Endothelial cell of umbilical vein (primary cell): ENCODE measurements at regions not wholly inside any gene's neighbourhood (a gene's known extent, or its start where the extent isn't known, plus 50 kb on each side); places are given as distances from the start of the nearest gene placed in this dataset.

Experiments used
- BruUV-seq: library from RNA; stranded (reverse); fragments of 400-500 nt; replicated peaks from 2 replicates; lab custom pipeline; 2021; lab: Mats Ljungman, UMichigan
- CTCF ChIA-PET: fragments of 300-600, 350-600 bp; sonication (Branson Sonifier 250); formaldehyde crosslinking; loops from one replicate; lab custom pipeline; 2021; ENCODE audit warnings: antibody characterized with exemption, inconsistent platforms; lab: Charles Lee
- POLR2A ChIA-PET: fragments of 300-600, 350-600 bp; sonication (Branson Sonifier 250); formaldehyde crosslinking; loops from one replicate; lab custom pipeline; 2021; ENCODE audit warnings: antibody characterized with exemption, inconsistent platforms; lab: Charles Lee
- DNase-seq: peaks from one replicate; pipeline ENCODE4 v3.0.0-alpha.2; 2011; ENCODE audit warnings: low read depth, low spot score
- FAIRE-seq: peaks from 2 replicates; lab custom pipeline; 2011; peaks lifted over from hg19 to GRCh38; lab: Jason Lieb, UNC
- H2AFZ ChIP-seq: 2 replicates; pipeline ENCODE4 v1.6.0; 2012; ENCODE audit warnings: low read depth, low read length, control low read depth, inconsistent platforms
- H3K27ac ChIP-seq: 2 replicates; pipeline ENCODE4 v1.5.1; 2011; ENCODE audit warnings: low read depth, mild to moderate bottlenecking, control low read depth, low read length, moderate library complexity; ENCODE audit not compliant: insufficient read depth
- H3K27me3 ChIP-seq, 2 experiments: 2 replicates each; pipeline versions ENCODE4 v1.6.0 to v1.6.1; 2011; ENCODE audit warnings: low read length in 2 of 2, mixed read lengths in 1 of 2; ENCODE audit not compliant: control insufficient read depth in 2 of 2, insufficient read depth in 2 of 2
- H3K36me3 ChIP-seq, 2 experiments: 2 replicates in 1 of 2; 3 replicates in 1 of 2; pipeline ENCODE4 v1.5.1; 2011; ENCODE audit warnings: low read length in 2 of 2, mild to moderate bottlenecking in 1 of 2, moderate library complexity in 1 of 2; ENCODE audit not compliant: control insufficient read depth in 2 of 2, insufficient read depth in 2 of 2; ENCODE audit errors: extremely low read depth in 1 of 2
- H3K4me1 ChIP-seq: 3 replicates; pipeline ENCODE4 v1.5.1; 2011; ENCODE audit warnings: mild to moderate bottlenecking, low read length; ENCODE audit not compliant: control insufficient read depth, insufficient read depth; ENCODE audit errors: extremely low read depth
- H3K4me2 ChIP-seq: 2 replicates; pipeline ENCODE4 v1.6.1; 2011; ENCODE audit warnings: low read length, control low read depth, mixed read lengths; ENCODE audit not compliant: insufficient read depth
- H3K4me3 ChIP-seq, 3 experiments: fragments of 200-600 bp in 1 of 3; sonication (generic), shearing (Covaris generic) in 1 of 3; replicated peaks in 1 of 3; 2 replicates each; pipeline ENCODE4 v1.5.1; 2011 to 2016; ENCODE audit warnings: control low read depth in 3 of 3, low read length in 3 of 3, mild to moderate bottlenecking in 2 of 3, inconsistent platforms in 1 of 3, low read depth in 1 of 3, moderate library complexity in 1 of 3; ENCODE audit not compliant: insufficient read depth in 1 of 3
- H3K79me2 ChIP-seq: 2 replicates; pipeline ENCODE4 v1.6.0; 2012; ENCODE audit warnings: low read length, inconsistent platforms; ENCODE audit not compliant: control insufficient read depth, insufficient read depth
- H3K9ac ChIP-seq: replicated peaks from 2 replicates; pipeline ENCODE3; 2011; ENCODE audit warnings: low read length, control low read depth; ENCODE audit not compliant: insufficient read depth; ENCODE audit errors: extremely low read depth
- H3K9me1 ChIP-seq: replicated peaks from 3 replicates; pipeline ENCODE4 v1.6.0; 2011; ENCODE audit warnings: mild to moderate bottlenecking, low read length; ENCODE audit not compliant: control insufficient read depth, insufficient read depth; ENCODE audit errors: extremely low read depth
- H3K9me3 ChIP-seq: replicated peaks from 2 replicates; pipeline ENCODE4 v1.5.1; 2012; ENCODE audit warnings: low read length, inconsistent platforms; ENCODE audit not compliant: control insufficient read depth, insufficient read depth
- H4K20me1 ChIP-seq: replicated peaks from 2 replicates; pipeline ENCODE3; 2011; ENCODE audit warnings: mild to moderate bottlenecking, low read length; ENCODE audit not compliant: control insufficient read depth, insufficient read depth; ENCODE audit errors: extremely low read depth
- CTCF ChIP-seq, 2 donors: IDR thresholded peaks; 1 replicate in 1 of 2; 2 replicates in 1 of 2; pipeline ENCODE4 v1.5.1; 2011; ENCODE audit warnings: low read length in 2 of 2, mild to moderate bottlenecking in 2 of 2, moderate library complexity in 2 of 2, control low read depth in 1 of 2, inconsistent platforms in 1 of 2, low read depth in 1 of 2; ENCODE audit not compliant: insufficient read depth in 1 of 2; ENCODE audit errors: extremely low read depth in 1 of 2
- EZH2 ChIP-seq: IDR thresholded peaks from 2 replicates; pipeline ENCODE4 v1.6.1; 2012; ENCODE audit warnings: borderline replicate concordance, low read depth, mild to moderate bottlenecking, moderate library complexity, low read length, inconsistent platforms; ENCODE audit not compliant: severe bottlenecking
- FOS ChIP-seq: IDR thresholded peaks from 2 replicates; pipeline ENCODE4 v1.6.1; 2011; ENCODE audit warnings: mild to moderate bottlenecking, low read length, moderate library complexity, borderline replicate concordance; ENCODE audit not compliant: insufficient read depth
- GATA2 ChIP-seq: IDR thresholded peaks from 2 replicates; pipeline ENCODE4 v1.7.0; 2011; ENCODE audit warnings: low read depth, mild to moderate bottlenecking, moderate library complexity, mixed read lengths, low read length; ENCODE audit not compliant: insufficient read length, insufficient read depth
- JUN ChIP-seq: IDR thresholded peaks from 2 replicates; pipeline ENCODE4 v1.6.1; 2011; ENCODE audit warnings: borderline replicate concordance, low read depth; ENCODE audit not compliant: insufficient read length, insufficient read depth
- MAX ChIP-seq: IDR thresholded peaks from 2 replicates; pipeline ENCODE4 v1.6.1; 2011; ENCODE audit not compliant: insufficient read depth, insufficient read length
- MYC ChIP-seq: IDR thresholded peaks from one replicate; pipeline ENCODE4 v1.6.1; 2011; ENCODE audit warnings: mild to moderate bottlenecking, low read depth, low read length
- POLR2A ChIP-seq: IDR thresholded peaks from 2 replicates; pipeline ENCODE4 v1.6.1; 2012; ENCODE audit warnings: low read depth, mild to moderate bottlenecking, control low read depth, low read length
- POLR2AphosphoS5 ChIP-seq: IDR thresholded peaks from 2 replicates; pipeline ENCODE4 v1.6.1; 2012; ENCODE audit warnings: low read depth, mild to moderate bottlenecking, control low read depth, low read length, moderate library complexity; ENCODE audit not compliant: insufficient read depth
- dilution Hi-C: fragments of 300-500 bp; cut with MboI; formaldehyde crosslinking; loops from one replicate; pipeline ENCODE4 v1.15.0; 2019; ENCODE audit warnings: low sequenced_read_pairs; ENCODE audit not compliant: extremely low pct_ligation_motif_present
- intact Hi-C: fragments of 100-400 bp; cut with micrococcal nuclease; formaldehyde crosslinking; loops from one replicate; pipeline ENCODE4 v1.10.0; 2022

- no peaks in the 10 kb centered on the region for H3K9me1 ChIP-seq
- POLR2A ChIA-PET, result no interaction called here
- peaks cover 24% of the 10 kb centered on the region for H3K4me1 ChIP-seq
- no TSS peak for BruUV-seq
- TF ChIP-seq CTCF (IDR thresholded peaks at IDR 0.05; ENCODE audit: extremely low read depth in 1 of 2, insufficient read depth in 1 of 2, low read depth in 1 of 2, low read length in 2 of 2), result no peak
- TF ChIP-seq FOS, result peak; percentile 56
- peak; percentile 57 for TF ChIP-seq GATA2
- TF ChIP-seq POLR2AphosphoS5, result no peak
- TF ChIP-seq POLR2A, result no peak
- TF ChIP-seq MAX, result no peak
- TF ChIP-seq MYC, result no peak
- TF ChIP-seq JUN, result peak; percentile 68
- no peak for TF ChIP-seq EZH2
- H4K20me1 ChIP-seq, result no peaks in the 10 kb centered on the region
- H2AFZ ChIP-seq, result no peak overlapping the region
- H3K79me2 ChIP-seq, result no peaks in the 10 kb centered on the region
- H3K9ac ChIP-seq, result no peak overlapping the region
- H3K9me3 ChIP-seq, result no peaks in the 10 kb centered on the region
- peak; percentile 57 for DNase-seq
- H3K27ac ChIP-seq, result peak overlapping the region; percentile 51
- no peaks in the 10 kb centered on the region for H3K36me3 ChIP-seq
- dilution Hi-C loops, result no loop called here
- intact Hi-C loops, result no loop called here
- CTCF ChIA-PET, result no interaction called here
- H3K4me2 ChIP-seq, result peak overlapping the region; percentile 42
- H3K4me3 ChIP-seq, result no peak overlapping the region
- FAIRE-seq, result no peak
- H3K27me3 ChIP-seq, result no peaks in the 10 kb centered on the region
Observed at GRCh38 chr3:148464246-148464645, 233.5 kb upstream of the AGTR1 start.
